Lung (tissue), 11 donors: ENCODE measurements at regions not wholly inside any gene's neighbourhood (a gene's known extent, or its start where the extent isn't known, plus 50 kb on each side); places are given as distances from the start of the nearest gene placed in this dataset.

Experiments
- ATAC-seq: fragments of 200-7000 bp; cut with Tn5 transposase; one replicate; pipeline ENCODE4 v1.9.1; 2020; ENCODE audit warnings: moderate number of reproducible peaks; ENCODE audit not compliant: insufficient read depth, low FRiP score
- DNase-seq, 3 donors: peaks; one replicate each; pipeline ENCODE4 v3.0.0-alpha.2; 2013 to 2017
- H3K27ac ChIP-seq, 2 donors: one replicate each; pipeline ENCODE4 v1.5.1; 2013; ENCODE audit warnings: mild to moderate bottlenecking in 2 of 2, moderate library complexity in 2 of 2, control low read depth in 1 of 2, inconsistent platforms in 1 of 2, low read depth in 1 of 2, low read length in 1 of 2
- H3K27me3 ChIP-seq, 3 donors: one replicate each; pipeline ENCODE4 v1.5.1; 2013; ENCODE audit warnings: low read length in 2 of 3; ENCODE audit not compliant: control insufficient read depth in 3 of 3, insufficient read depth in 3 of 3
- H3K36me3 ChIP-seq, 4 donors: one replicate each; pipeline ENCODE4 v1.5.1; 2013; ENCODE audit warnings: low read length in 4 of 4, mild to moderate bottlenecking in 1 of 4, moderate library complexity in 1 of 4; ENCODE audit not compliant: control insufficient read depth in 4 of 4, insufficient read depth in 4 of 4
- H3K4me1 ChIP-seq, 5 donors: one replicate each; pipeline ENCODE4 v1.5.1; 2013; ENCODE audit warnings: low read length in 5 of 5, mild to moderate bottlenecking in 2 of 5, moderate library complexity in 1 of 5; ENCODE audit not compliant: control insufficient read depth in 5 of 5, insufficient read depth in 5 of 5
- H3K4me3 ChIP-seq: one replicate; pipeline ENCODE4 v1.5.1; 2013; ENCODE audit warnings: mild to moderate bottlenecking, control low read depth, moderate library complexity
- H3K9ac ChIP-seq, 2 donors: one replicate each; pipeline ENCODE4 v1.5.1; 2013; ENCODE audit warnings: low read length in 2 of 2, control low read depth in 1 of 2; ENCODE audit not compliant: insufficient read depth in 1 of 2
- H3K9me3 ChIP-seq, 4 donors: one replicate each; pipeline ENCODE4 v1.5.1; 2013; ENCODE audit warnings: low read length in 3 of 4, mild to moderate bottlenecking in 1 of 4, moderate library complexity in 1 of 4; ENCODE audit not compliant: control insufficient read depth in 4 of 4, insufficient read depth in 3 of 4
- WGBS, 2 donors: extraction: QIAGEN DNeasy Blood & Tissue Kit; methylation state at CpG; one replicate each; pipeline ENCODE4 v1.1.7; 2013; 5-methylcytosine and 5-hydroxymethylcytosine counted together
- TF ChIP-seq, protein P1 (sequence below): IDR thresholded peaks from 2 replicates; pipeline ENCODE4 v1.5.1; 2012; ENCODE audit warnings: mild to moderate bottlenecking; ENCODE audit errors: control extremely low read depth, extremely low read depth
- donor health status: control.
- donor health status: control.
- donor health status: Bipolar disorder and iron deficiency.
- donor health status: healthy.
- donor health status: DM: yes; HTN: yes; CAD: no.

DNA sequence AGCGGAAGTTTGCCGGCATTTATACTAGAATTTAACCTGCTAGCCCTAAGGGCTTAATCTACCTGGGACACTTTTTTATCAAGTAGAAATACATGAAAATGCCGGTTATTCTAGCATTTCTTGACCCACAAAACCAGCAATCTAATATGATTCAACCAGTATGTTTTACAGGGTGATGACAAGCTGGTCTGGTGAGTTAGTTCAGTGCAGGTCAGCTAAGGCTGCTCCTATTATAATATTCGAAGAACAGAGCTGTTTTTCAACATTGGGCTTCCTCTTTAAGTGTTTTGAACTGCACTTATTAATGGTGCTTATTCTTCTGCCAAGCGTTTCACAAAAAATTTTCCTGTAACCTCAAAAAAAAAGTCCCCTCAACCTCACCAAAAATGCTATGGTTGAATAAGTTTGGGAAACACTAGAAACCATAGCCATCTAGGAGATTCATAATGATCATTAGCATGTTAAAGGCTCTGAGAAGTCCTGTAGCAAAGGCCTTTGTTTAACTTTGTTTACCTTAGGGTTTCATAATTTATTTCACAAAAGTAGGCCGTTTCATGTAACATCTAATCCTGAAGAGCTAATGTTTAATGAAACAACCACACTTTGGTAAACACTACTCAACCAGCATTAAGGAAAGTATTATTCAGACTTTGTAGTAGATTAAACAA lies 526.6 kb downstream of the KLF12 start:
- H3K4me1 ChIP-seq = no peaks in the 10 kb centered on the region
- no peak overlapping the region for H3K4me3 ChIP-seq
- DNase-seq (peak in 2 of 3 donors; percentile 11 to 20), ATAC-seq (no peak)
- H3K9ac ChIP-seq = no peak overlapping the region
- H3K9me3 ChIP-seq = no peaks in the 10 kb centered on the region
- H3K27ac ChIP-seq = no peak overlapping the region
- WGBS, 2 donors = 57 to 71% methylated on average over 6 of the region's 6 CpGs
- TF ChIP-seq, protein P1, sequence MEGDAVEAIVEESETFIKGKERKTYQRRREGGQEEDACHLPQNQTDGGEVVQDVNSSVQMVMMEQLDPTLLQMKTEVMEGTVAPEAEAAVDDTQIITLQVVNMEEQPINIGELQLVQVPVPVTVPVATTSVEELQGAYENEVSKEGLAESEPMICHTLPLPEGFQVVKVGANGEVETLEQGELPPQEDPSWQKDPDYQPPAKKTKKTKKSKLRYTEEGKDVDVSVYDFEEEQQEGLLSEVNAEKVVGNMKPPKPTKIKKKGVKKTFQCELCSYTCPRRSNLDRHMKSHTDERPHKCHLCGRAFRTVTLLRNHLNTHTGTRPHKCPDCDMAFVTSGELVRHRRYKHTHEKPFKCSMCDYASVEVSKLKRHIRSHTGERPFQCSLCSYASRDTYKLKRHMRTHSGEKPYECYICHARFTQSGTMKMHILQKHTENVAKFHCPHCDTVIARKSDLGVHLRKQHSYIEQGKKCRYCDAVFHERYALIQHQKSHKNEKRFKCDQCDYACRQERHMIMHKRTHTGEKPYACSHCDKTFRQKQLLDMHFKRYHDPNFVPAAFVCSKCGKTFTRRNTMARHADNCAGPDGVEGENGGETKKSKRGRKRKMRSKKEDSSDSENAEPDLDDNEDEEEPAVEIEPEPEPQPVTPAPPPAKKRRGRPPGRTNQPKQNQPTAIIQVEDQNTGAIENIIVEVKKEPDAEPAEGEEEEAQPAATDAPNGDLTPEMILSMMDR = no peak
- H3K27me3 ChIP-seq = no peaks in the 10 kb centered on the region
- H3K36me3 ChIP-seq = no peaks in the 10 kb centered on the region

DNA sequence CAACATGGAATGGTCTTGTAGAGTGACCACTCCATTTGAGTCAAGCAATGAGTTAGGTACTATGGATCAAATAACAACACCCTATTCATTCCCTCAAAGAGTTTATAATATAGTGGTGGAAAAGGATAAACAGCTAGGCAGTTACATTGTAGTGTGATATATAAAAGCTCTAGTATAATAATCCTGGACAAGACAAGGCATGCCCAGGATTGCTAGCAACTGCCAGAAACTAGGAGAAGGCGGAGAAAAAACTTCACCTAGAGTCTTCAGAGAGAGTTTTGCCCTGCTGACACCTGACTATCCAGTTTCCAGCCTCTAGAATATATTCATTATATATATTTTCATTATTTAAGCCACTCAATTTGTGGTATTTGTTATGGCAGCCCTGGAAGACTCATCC lies 530.6 kb downstream of the KLF12 start:
- Histone ChIP-seq H3K27ac (no peak overlapping the region), H3K27me3 (no peaks in the 10 kb centered on the region), H3K4me3 (no peak overlapping the region), H3K36me3 (no peaks in the 10 kb centered on the region), H3K9me3 (peaks cover 0 to 2% (median 0%) of the 10 kb centered on the region in 4 donors), H3K4me1 (no peaks in the 10 kb centered on the region), H3K9ac (no peak overlapping the region)
- TF ChIP-seq, protein P1 = no peak
- ATAC-seq = no peak
- DNase-seq = no peak
- 96% methylated on average over 1 of the region's 1 CpG for WGBS, 2 donors

DNA sequence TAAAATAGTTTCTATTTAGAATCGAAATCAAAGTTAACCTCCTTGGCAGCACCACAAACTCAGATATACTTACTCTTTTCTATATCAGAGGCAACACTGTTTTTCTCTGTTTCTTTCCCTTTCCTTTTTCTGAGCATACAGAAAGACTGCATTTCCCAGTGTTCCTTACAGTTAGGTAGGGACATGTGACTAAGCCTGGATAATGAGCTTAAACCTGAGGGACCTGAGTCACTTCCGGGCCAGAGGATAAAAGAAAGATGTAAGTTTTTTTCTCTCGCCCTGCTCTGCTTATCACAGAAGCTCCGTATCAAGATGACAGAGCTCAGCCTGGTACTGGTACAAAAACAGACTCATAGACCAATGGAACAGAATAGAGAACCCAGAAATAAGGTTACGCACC lies 531.9 kb downstream of the KLF12 start:
- WGBS, 2 donors = 88 to 90% methylated on average over 5 of the region's 5 CpGs
- no peak overlapping the region for H3K27ac ChIP-seq

More for the DNA sequence above, 531.9 kb downstream of the KLF12 start:
- ATAC-seq (no peak), DNase-seq (no peak)
- H3K27me3 ChIP-seq = no peaks in the 10 kb centered on the region
- no peak overlapping the region for H3K4me3 ChIP-seq
- no peak overlapping the region for H3K9ac ChIP-seq
- peaks cover 0 to 2% (median 0%) of the 10 kb centered on the region in 4 donors for H3K9me3 ChIP-seq
- no peaks in the 10 kb centered on the region for H3K4me1 ChIP-seq
- TF ChIP-seq, protein P1 = no peak
- H3K36me3 ChIP-seq = no peaks in the 10 kb centered on the region
